Esophagus (tissue), 2 donors: ENCODE measurements at regions not wholly inside any gene's neighbourhood (a gene's known extent, or its start where the extent isn't known, plus 50 kb on each side); places are given as distances from the start of the nearest gene placed in this dataset.
"Not testable (repeated sequence)": the region's sequence is repeated elsewhere in the genome, so short reads cannot be mapped to it uniquely, and the experiment has no call there.

ENCODE experiments used
- H3K27ac ChIP-seq, 2 donors: one replicate each; pipeline ENCODE4 v1.5.1; 2013; ENCODE audit warnings: low read depth in 2 of 2, mild to moderate bottlenecking in 2 of 2, inconsistent platforms in 1 of 2, low read length in 1 of 2, moderate library complexity in 1 of 2
- H3K27me3 ChIP-seq, 2 donors: one replicate each; pipeline ENCODE4 v1.6.1; 2013; ENCODE audit warnings: low read length in 2 of 2, control low read depth in 1 of 2, mild to moderate bottlenecking in 1 of 2; ENCODE audit not compliant: insufficient read depth in 2 of 2, control insufficient read depth in 1 of 2
- H3K36me3 ChIP-seq, 2 donors: one replicate each; pipeline ENCODE4 v1.6.1; 2013; ENCODE audit warnings: low read length in 1 of 2; ENCODE audit not compliant: control insufficient read depth in 2 of 2, insufficient read depth in 2 of 2
- H3K4me1 ChIP-seq, 2 donors: one replicate each; pipeline ENCODE4 v1.6.1; 2013; ENCODE audit warnings: low read length in 1 of 2; ENCODE audit not compliant: control insufficient read depth in 2 of 2, insufficient read depth in 2 of 2
- H3K4me3 ChIP-seq, 2 donors: one replicate each; pipeline ENCODE4 v1.5.1; 2013; ENCODE audit warnings: low read length in 2 of 2, mild to moderate bottlenecking in 2 of 2, low read depth in 1 of 2, moderate library complexity in 1 of 2
- H3K9me3 ChIP-seq, 2 donors: one replicate each; pipeline ENCODE4 v1.6.1; 2013; ENCODE audit warnings: mild to moderate bottlenecking in 2 of 2, low read depth in 1 of 2, low read length in 1 of 2, moderate library complexity in 1 of 2; ENCODE audit not compliant: control insufficient read depth in 2 of 2, insufficient read depth in 1 of 2
- WGBS, 2 donors: extraction: QIAGEN DNeasy Blood & Tissue Kit; methylation state at CpG; one replicate each; pipeline ENCODE4 v1.1.7; 2013; 5-methylcytosine and 5-hydroxymethylcytosine counted together
- donor health status: healthy with polysubstance abuse.
- donor health status: Bipolar disorder and iron deficiency.

GRCh38 chr7:149669121-149669818, 104.1 kb downstream of the ZNF467 start:
- no peaks in the 10 kb centered on the region for H3K4me1 ChIP-seq
- H3K36me3 ChIP-seq = no peaks in the 10 kb centered on the region
- no peak overlapping the region for H3K27ac ChIP-seq
- peaks cover 0 to 3% of the 10 kb centered on the region in 2 donors for H3K27me3 ChIP-seq
- H3K9me3 ChIP-seq = no peaks in the 10 kb centered on the region
- no peak overlapping the region for H3K4me3 ChIP-seq
- WGBS, 2 donors = 34 to 38% methylated on average over 7 of the region's 7 CpGs

- no peak overlapping the region for H3K27ac ChIP-seq
- WGBS, 2 donors = 45 to 50% methylated on average over 1 of the region's 1 CpG
- no peaks in the 10 kb centered on the region for H3K4me1 ChIP-seq
- H3K9me3 ChIP-seq = peaks cover 0 to 4% of the 10 kb centered on the region in 2 donors
- no peaks in the 10 kb centered on the region for H3K36me3 ChIP-seq
- no peak overlapping the region for H3K4me3 ChIP-seq
- H3K27me3 ChIP-seq = no peaks in the 10 kb centered on the region
These were observed 106.9 kb downstream of the ZNF467 start for GRCh38 chr7:149666360-149666945.

- not testable (repeated sequence) for H3K27ac ChIP-seq, H3K36me3 ChIP-seq, H3K27me3 ChIP-seq, H3K9me3 ChIP-seq, H3K4me3 ChIP-seq, H3K4me1 ChIP-seq
- WGBS, 2 donors = 64 to 68% methylated on average over 2 of the region's 2 CpGs
These were observed 107.8 kb downstream of the ZNF467 start for GRCh38 chr7:149665618-149666017.

GRCh38 chr7:149664666-149665065, 108.7 kb downstream of the ZNF467 start:
- Histone ChIP-seq H3K9me3 (peaks cover 0 to 4% of the 10 kb centered on the region in 2 donors), H3K27ac (no peak overlapping the region), H3K4me3 (no peak overlapping the region), H3K27me3 (no peaks in the 10 kb centered on the region), H3K4me1 (no peaks in the 10 kb centered on the region), H3K36me3 (no peaks in the 10 kb centered on the region)
- 60 to 83% methylated on average over 1 of the region's 1 CpG for WGBS, 2 donors

GRCh38 chr7:149664176-149664575, 109.2 kb downstream of the ZNF467 start:
- Histone ChIP-seq H3K27ac (no peak overlapping the region), H3K9me3 (peaks cover 0 to 4% of the 10 kb centered on the region in 2 donors), H3K36me3 (no peaks in the 10 kb centered on the region), H3K4me1 (no peaks in the 10 kb centered on the region), H3K27me3 (no peaks in the 10 kb centered on the region), H3K4me3 (no peak overlapping the region)
- 66 to 70% methylated on average over 5 of the region's 5 CpGs for WGBS, 2 donors

- Histone ChIP-seq H3K27ac (no peak overlapping the region), H3K4me1 (no peaks in the 10 kb centered on the region), H3K36me3 (no peaks in the 10 kb centered on the region), H3K4me3 (no peak overlapping the region), H3K27me3 (no peaks in the 10 kb centered on the region), H3K9me3 (peaks cover 0 to 4% of the 10 kb centered on the region in 2 donors)
- 29 to 39% methylated on average over 5 of the region's 5 CpGs for WGBS, 2 donors
These were observed 110.7 kb downstream of the ZNF467 start for GRCh38 chr7:149662591-149663095.

- Histone ChIP-seq H3K27me3 (no peaks in the 10 kb centered on the region), H3K9me3 (no peaks in the 10 kb centered on the region), H3K4me1 (no peaks in the 10 kb centered on the region), H3K4me3 (no peak overlapping the region), H3K36me3 (no peaks in the 10 kb centered on the region), H3K27ac (no peak overlapping the region)
- 41 to 61% methylated on average over 1 of the region's 1 CpG for WGBS, 2 donors
These were observed 117.6 kb downstream of the ZNF467 start for GRCh38 chr7:149655784-149656183.

GRCh38 chr7:149654588-149654987, 118.8 kb downstream of the ZNF467 start:
- Histone ChIP-seq H3K9me3 (no peaks in the 10 kb centered on the region), H3K4me3 (no peak overlapping the region), H3K36me3 (no peaks in the 10 kb centered on the region), H3K27ac (no peak overlapping the region), H3K27me3 (no peaks in the 10 kb centered on the region), H3K4me1 (no peaks in the 10 kb centered on the region)
- 36 to 54% methylated on average over 1 of the region's 1 CpG for WGBS, 2 donors

GRCh38 chr7:149650190-149650589, 123.2 kb downstream of the ZNF467 start:
- WGBS, 2 donors = 49 to 61% methylated on average over 3 of the region's 3 CpGs
- H3K4me3 ChIP-seq = not testable (repeated sequence)

GRCh38 chr7:149644754-149645153, 128.6 kb downstream of the ZNF467 start:
- Histone ChIP-seq H3K9me3 (no peaks in the 10 kb centered on the region), H3K36me3 (no peaks in the 10 kb centered on the region), H3K27ac (no peak overlapping the region), H3K27me3 (no peaks in the 10 kb centered on the region), H3K4me1 (no peaks in the 10 kb centered on the region), H3K4me3 (no peak overlapping the region)
- WGBS, 2 donors = 41 to 44% methylated on average over 4 of the region's 4 CpGs

More at GRCh38 chr7:149650190-149650589, 123.2 kb downstream of the ZNF467 start:
- not testable (repeated sequence) for H3K27ac ChIP-seq, H3K36me3 ChIP-seq, H3K9me3 ChIP-seq, H3K4me1 ChIP-seq, H3K27me3 ChIP-seq
